Mammary epithelial cell (primary cell): ENCODE measurements at regions not wholly inside any gene's neighbourhood (a gene's known extent, or its start where the extent isn't known, plus 50 kb on each side); places are given as distances from the start of the nearest gene placed in this dataset.

Experiments used
- CTCF ChIP-seq, 2 donors: IDR thresholded peaks in 1 of 2; conservative IDR thresholded peaks in 1 of 2; 2 replicates each; pipeline ENCODE4 v1.5.1; 2011 to 2012; ENCODE audit warnings: inconsistent platforms in 2 of 2, low read length in 2 of 2, mild to moderate bottlenecking in 2 of 2, control low read depth in 1 of 2, low read depth in 1 of 2; ENCODE audit not compliant: insufficient read depth in 1 of 2; ENCODE audit errors: extremely low read depth in 1 of 2
- EZH2 ChIP-seq: IDR thresholded peaks from 2 replicates; pipeline ENCODE4 v1.6.1; 2012; ENCODE audit warnings: low read length, inconsistent platforms, borderline replicate concordance

- TF ChIP-seq EZH2 (no peak), CTCF (conservative IDR thresholded peaks at IDR 0.05 in 1 of 2, IDR thresholded peaks at IDR 0.05 in 1 of 2; ENCODE audit: extremely low read depth in 1 of 2, insufficient read depth in 1 of 2, low read depth in 1 of 2, low read length in 2 of 2) (no peak)
Measured at GRCh38 chr3:117567906-117568305, 858.3 kb downstream of the TUSC7 start.
